T-helper 2 cell treated with Interferon-gamma antibody and Interleukin-4, amounts not matched to agents 5 μg/mL and 100 μg/mL, for 36 hours (primary cell): ENCODE measurements at regions not wholly inside any gene's neighbourhood (a gene's known extent, or its start where the extent isn't known, plus 50 kb on each side); places are given as distances from the start of the nearest gene placed in this dataset.

Source experiments
- DNase-seq: peaks from one replicate; pipeline ENCODE4 v3.0.0; 2021; ENCODE audit warnings: low spot score
- H3K27ac Mint-ChIP-seq: one replicate; pipeline ENCODE4 v1.8.0; 2021; ENCODE audit warnings: mild to moderate bottlenecking, mixed read lengths
- H3K27me3 Mint-ChIP-seq: one replicate; pipeline ENCODE4 v1.8.0; 2021; ENCODE audit warnings: low read depth, mixed read lengths
- H3K36me3 Mint-ChIP-seq: one replicate; pipeline ENCODE4 v1.8.0; 2021; ENCODE audit warnings: low read depth, mixed read lengths
- H3K4me1 Mint-ChIP-seq: one replicate; pipeline ENCODE4 v1.8.0; 2021; ENCODE audit warnings: low read depth, mixed read lengths
- H3K4me3 Mint-ChIP-seq: one replicate; pipeline ENCODE4 v1.8.0; 2022; ENCODE audit warnings: mild to moderate bottlenecking, moderate library complexity, mixed read lengths
- H3K9me3 Mint-ChIP-seq: one replicate; pipeline ENCODE4 v1.8.0; 2021; ENCODE audit warnings: mixed read lengths

DNA sequence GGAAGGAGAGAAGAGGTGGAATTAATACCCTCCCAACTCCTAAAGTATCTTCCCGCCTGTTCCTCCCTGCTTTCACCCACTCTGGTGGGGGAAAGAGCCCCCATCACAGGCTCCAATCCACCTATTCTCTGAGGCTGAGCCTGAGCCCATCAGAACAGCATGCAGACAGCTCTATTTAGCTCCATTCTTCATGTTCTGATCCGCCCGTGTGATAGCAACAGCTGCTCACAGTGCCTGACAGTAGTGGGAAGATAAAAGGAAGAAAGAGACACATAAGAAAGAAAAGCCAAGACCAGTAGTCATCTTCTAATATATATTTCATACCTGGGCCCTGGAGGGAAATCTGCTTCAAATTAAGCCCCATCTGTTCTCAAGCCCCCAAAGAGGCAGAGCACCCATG, 80.3 kb upstream of the AKIP1 start:
- no peak overlapping the region for H3K4me3 Mint-ChIP-seq
- H3K27me3 Mint-ChIP-seq: no peaks in the 10 kb centered on the region
- no peak for DNase-seq
- H3K9me3 Mint-ChIP-seq: no peaks in the 10 kb centered on the region
- no peaks in the 10 kb centered on the region for H3K36me3 Mint-ChIP-seq
- H3K4me1 Mint-ChIP-seq: peaks cover 11% of the 10 kb centered on the region
- no peak overlapping the region for H3K27ac Mint-ChIP-seq

DNA sequence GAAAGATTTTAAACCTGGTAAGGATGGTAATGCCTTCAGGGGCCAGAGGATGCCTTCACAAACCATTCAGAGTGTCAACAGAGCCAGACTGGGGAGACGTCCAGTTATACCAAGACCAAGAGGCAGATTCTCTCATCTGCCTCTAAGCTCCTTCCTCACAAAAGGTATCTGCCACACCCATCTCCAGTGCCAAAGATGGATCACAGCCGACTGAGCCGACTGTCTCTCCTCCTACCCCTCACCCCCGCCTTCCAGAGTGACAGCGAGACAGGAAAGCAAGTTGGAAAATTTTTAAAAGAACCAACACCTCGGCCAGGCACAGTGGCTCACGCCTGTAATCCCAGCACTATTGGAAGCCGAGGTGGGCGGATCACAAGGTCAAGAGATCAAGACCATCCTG, 79.1 kb upstream of the AKIP1 start:
- peaks cover 11% of the 10 kb centered on the region for H3K4me1 Mint-ChIP-seq
- H3K4me3 Mint-ChIP-seq: no peak overlapping the region
- H3K27me3 Mint-ChIP-seq: peaks cover 1% of the 10 kb centered on the region
- no peak overlapping the region for H3K27ac Mint-ChIP-seq
- DNase-seq: no peak
- no peaks in the 10 kb centered on the region for H3K9me3 Mint-ChIP-seq
- no peaks in the 10 kb centered on the region for H3K36me3 Mint-ChIP-seq

DNA sequence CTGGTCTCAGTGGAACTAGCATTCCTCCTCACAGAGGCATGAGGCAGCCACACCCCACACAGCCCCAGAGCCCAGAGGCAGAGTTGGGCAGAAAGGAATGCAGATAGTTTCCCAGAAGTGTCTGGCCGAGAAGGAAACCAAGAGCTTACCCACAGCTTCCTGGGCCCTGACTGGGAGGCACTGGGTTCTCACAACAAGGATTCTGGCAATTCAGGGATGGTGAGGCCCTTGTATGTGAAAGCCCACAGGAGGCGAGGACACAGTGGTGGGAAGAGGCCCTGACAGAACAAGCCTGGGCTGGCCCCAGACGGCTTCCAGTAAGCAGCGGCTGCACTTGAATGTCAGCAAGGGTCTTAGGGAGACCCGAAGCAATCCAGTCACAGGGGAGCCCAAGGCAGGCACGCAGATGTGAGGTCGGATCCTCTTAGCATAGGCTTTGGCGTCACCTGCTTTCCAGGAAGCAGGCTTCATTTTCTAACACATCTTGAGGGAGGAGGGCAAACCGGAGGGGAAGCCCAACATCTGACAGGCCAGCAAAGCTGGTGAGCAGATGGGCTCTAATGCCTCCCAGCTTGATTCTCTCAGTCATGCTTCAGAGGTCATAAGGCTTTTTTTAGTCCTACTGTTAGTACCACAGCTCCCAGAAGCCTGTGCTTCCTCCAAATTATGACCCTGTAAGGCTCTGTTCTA, 78.3 kb upstream of the AKIP1 start:
- no peak for DNase-seq
- Mint-ChIP-seq H3K9me3 (no peaks in the 10 kb centered on the region), H3K36me3 (no peaks in the 10 kb centered on the region), H3K4me1 (peaks cover 11% of the 10 kb centered on the region), H3K4me3 (peak overlapping the region; percentile 32), H3K27ac (no peak overlapping the region), H3K27me3 (peaks cover 2% of the 10 kb centered on the region)

DNA sequence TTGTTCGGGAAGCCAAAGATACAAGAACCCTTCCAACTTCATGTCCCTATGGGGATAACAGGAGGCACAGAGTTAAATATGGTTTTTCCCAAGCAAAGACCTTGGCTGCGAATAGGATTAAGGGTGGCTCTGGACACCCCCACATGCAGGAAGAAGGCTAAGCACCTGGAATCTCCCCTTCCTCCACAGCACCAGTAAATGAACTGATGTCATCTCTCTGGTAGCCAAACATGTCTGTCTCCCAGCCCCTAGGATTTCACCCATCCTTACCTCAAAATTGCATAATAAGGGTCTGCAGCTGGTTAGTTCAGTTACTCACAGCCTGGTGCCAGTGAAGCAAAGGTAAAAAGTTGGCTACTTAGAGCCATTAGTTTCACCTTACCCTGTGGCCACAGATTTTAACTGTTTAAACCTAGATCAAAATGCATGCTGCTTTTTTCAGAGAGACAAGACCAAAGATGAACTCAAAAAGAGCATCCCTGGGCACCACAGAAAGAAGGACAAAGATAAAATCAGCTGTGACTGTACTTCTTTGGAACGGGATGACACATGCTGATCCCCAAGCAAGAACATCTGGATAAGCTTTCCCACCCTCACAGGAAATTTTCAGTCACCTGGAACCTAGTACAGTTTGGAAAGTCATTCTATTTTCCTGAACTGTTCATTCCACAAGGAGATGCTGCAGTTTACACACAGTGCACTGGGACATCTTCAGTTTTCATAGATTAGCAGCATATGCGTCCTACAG, 77.2 kb upstream of the AKIP1 start:
- Mint-ChIP-seq H3K27ac (no peak overlapping the region), H3K4me1 (peaks cover 11% of the 10 kb centered on the region), H3K4me3 (no peak overlapping the region), H3K27me3 (peaks cover 2% of the 10 kb centered on the region), H3K36me3 (no peaks in the 10 kb centered on the region), H3K9me3 (no peaks in the 10 kb centered on the region)
- DNase-seq: no peak

DNA sequence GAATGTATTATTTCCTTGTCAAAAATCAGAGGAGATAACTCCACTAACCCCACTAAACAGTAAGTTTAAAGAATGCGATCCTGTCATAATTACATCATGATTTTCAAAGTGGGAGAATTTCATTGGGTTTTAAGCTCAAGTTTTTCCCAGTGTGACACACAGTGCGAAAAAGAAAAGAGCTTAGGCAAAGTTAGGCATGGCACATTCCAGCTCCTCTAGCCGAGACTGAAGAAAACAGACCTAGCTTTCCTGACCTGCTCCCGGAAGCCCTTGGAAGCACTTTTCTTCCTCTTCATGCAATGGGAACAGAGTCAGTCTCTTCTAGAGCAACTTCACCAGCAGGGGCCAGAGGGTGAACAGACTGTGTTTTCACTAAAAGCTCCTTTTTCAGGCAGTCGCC, 76.6 kb upstream of the AKIP1 start:
- H3K27me3 Mint-ChIP-seq: peaks cover 2% of the 10 kb centered on the region
- no peaks in the 10 kb centered on the region for H3K9me3 Mint-ChIP-seq
- H3K4me1 Mint-ChIP-seq: peaks cover 11% of the 10 kb centered on the region
- no peak overlapping the region for H3K27ac Mint-ChIP-seq
- DNase-seq: no peak
- no peaks in the 10 kb centered on the region for H3K36me3 Mint-ChIP-seq
- no peak overlapping the region for H3K4me3 Mint-ChIP-seq

DNA sequence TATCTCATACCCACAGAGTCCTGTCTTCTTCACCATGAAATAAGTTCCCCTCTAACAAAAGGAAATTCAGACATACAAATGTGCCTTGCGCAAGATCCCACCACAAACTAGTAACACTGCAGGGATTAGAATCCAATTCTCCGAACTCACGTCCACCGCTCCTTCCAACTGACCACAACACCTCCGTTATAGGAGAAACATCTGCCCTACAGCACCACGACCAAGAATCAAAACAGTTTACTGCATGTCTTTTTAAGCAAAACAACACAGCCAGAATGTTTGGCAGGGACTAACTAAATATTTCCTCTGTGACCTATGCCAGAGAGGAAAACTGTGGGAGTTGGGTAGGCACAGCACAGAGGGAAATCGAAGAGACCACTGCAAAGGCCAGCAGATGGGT, 72.7 kb upstream of the AKIP1 start:
- H3K36me3 Mint-ChIP-seq: no peaks in the 10 kb centered on the region
- H3K27ac Mint-ChIP-seq: no peak overlapping the region
- peaks cover 2% of the 10 kb centered on the region for H3K27me3 Mint-ChIP-seq
- peaks cover 3% of the 10 kb centered on the region for H3K4me1 Mint-ChIP-seq
- H3K4me3 Mint-ChIP-seq: no peak overlapping the region
- DNase-seq: no peak
- H3K9me3 Mint-ChIP-seq: no peaks in the 10 kb centered on the region

DNA sequence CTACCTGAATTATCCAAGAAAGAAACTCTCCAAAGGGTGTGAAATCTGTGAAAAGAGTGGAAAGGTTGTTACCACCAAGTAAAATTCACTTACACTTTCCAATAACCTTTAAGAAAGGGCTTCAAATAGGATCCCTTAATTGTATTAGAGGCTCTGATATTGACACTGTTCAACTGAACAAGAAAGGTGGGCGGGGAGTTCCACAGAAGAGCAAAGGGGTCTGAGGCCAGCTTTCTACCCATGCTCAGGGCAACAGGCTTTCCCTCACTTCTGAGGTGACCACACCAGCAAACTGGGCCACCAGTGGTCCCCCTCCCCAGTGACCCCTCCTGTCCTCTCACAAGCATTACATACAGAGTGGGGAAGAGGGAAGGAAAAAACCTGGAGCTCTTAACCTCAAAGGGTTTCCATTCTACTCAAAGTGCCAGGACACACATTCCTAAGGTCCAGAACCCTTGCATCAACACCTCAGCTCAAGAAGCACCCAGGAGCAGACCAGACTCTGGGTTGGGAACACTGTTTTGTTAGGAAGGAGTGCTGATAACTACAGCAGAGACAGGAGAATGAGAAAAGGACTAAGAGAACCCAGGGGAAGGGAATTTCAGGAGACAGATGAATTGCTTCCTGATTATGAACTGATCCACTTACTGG, 71.6 kb upstream of the AKIP1 start:
- Mint-ChIP-seq H3K36me3 (no peaks in the 10 kb centered on the region), H3K27me3 (peaks cover 2% of the 10 kb centered on the region), H3K4me1 (no peaks in the 10 kb centered on the region), H3K27ac (no peak overlapping the region), H3K4me3 (no peak overlapping the region), H3K9me3 (no peaks in the 10 kb centered on the region)
- no peak for DNase-seq

DNA sequence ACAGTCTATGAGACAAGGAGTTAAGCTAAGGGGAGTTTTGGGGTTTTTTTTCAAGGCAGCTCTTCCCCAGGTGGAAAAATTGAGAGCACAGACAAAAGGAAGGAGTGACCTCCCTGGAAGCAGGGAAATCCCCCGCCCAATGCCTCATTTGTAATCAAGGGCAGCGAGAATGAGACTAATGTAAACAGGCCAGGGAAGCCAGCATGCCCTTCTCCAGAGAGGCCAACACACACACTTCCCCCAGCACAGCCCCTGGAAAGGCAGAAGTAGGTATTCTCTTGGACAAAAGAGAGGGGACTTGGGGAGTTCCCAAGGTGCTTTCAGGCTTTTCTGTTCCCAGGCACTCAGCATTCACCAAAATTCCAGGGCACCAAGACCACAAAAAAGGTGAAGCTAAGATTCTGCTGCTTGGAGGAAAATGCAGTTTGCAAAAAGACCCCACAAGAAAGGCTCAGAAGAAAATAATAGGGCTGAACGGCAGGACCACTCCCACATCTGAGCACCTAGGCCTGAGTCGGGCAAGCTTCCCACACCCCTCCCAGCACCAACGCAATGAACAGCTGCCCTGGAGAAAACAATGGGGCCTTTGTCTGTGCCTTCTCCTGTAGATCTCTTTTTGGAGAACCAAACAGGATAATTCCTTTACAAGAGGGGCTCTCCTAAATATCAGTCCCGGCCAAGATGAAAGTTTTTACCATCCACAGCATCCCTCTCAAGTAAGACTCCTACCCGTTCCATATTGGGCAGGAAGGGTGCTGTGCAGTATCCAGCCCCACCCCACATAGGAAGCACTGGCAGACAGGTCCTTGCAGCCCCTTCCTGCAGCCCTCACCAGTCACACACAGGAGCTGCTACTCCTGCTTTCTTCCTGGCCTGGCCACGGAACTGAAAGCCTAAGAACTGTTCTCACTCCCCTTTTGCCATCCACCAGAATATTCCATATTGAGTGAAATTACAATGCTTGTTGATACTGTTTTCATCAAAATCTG, 70.7 kb upstream of the AKIP1 start:
- Mint-ChIP-seq H3K27ac (no peak overlapping the region), H3K36me3 (no peaks in the 10 kb centered on the region), H3K9me3 (no peaks in the 10 kb centered on the region), H3K27me3 (peaks cover 2% of the 10 kb centered on the region), H3K4me1 (no peaks in the 10 kb centered on the region), H3K4me3 (no peak overlapping the region)
- peak; percentile 46 for DNase-seq

DNA sequence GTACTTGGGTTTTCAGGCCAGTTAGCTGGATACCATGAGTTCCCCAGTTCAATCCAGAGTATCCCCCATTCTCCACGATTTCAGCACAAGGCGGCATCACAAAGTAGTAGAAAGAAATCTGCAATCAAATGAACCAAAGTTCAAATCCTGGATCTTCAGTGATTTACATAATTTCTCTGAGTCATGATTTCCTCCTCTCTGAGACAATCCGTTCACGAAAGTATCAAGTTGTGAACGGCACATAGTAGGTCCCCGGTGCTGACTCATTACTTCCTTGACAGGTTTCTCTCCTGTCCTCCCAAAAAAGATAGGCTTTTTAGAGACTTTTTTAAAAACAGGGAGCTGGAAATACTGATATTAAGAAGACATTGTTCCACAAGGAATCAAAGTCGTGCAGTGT, 69.1 kb upstream of the AKIP1 start:
- Mint-ChIP-seq H3K27me3 (peaks cover 4% of the 10 kb centered on the region), H3K36me3 (no peaks in the 10 kb centered on the region), H3K4me3 (no peak overlapping the region), H3K9me3 (no peaks in the 10 kb centered on the region), H3K4me1 (no peaks in the 10 kb centered on the region), H3K27ac (no peak overlapping the region)
- no peak for DNase-seq

DNA sequence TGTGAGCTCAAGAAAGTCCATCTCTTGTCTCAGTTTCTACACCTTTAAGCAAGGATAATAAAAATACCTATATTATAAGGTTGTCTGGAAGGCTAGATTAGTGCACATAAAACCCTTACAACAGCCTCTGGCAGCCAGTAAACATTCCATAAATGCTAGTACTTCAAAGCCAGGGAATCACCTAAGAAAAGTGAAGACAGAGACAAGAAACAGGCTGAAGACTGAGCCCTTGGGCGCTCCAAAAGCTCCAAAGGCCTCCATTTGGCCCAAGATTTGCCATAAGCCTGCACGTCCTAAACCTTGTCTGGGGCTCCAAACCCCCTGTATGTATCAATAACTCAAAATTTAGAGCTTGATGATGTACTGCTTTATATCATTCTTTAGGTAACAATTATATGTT, 52.2 kb upstream of the AKIP1 start:
- Mint-ChIP-seq H3K4me3 (no peak overlapping the region), H3K27me3 (peaks cover 26% of the 10 kb centered on the region), H3K36me3 (no peaks in the 10 kb centered on the region), H3K4me1 (no peaks in the 10 kb centered on the region), H3K27ac (no peak overlapping the region), H3K9me3 (no peaks in the 10 kb centered on the region)
- no peak for DNase-seq
